Endodermal cell (in vitro differentiated cells): ENCODE measurements at regions not wholly inside any gene's neighbourhood (a gene's known extent, or its start where the extent isn't known, plus 50 kb on each side); places are given as distances from the start of the nearest gene placed in this dataset.

Source experiments
- DNase-seq: peaks from one replicate; pipeline ENCODE4 v3.0.0-alpha.2; 2017
- H3K27ac ChIP-seq: 2 replicates; pipeline ENCODE4 v1.5.1; 2013; ENCODE audit warnings: mild to moderate bottlenecking, low read depth, low read length, moderate library complexity
- H3K27me3 ChIP-seq: 2 replicates; pipeline ENCODE4 v1.6.1; 2013; ENCODE audit warnings: mild to moderate bottlenecking, low read length, moderate library complexity; ENCODE audit not compliant: insufficient read depth, control insufficient read depth, poor library complexity, severe bottlenecking
- H3K36me3 ChIP-seq: 2 replicates; pipeline ENCODE4 v1.7.0; 2013; ENCODE audit warnings: mild to moderate bottlenecking, low read length, moderate library complexity; ENCODE audit not compliant: control insufficient read depth, insufficient read depth
- H3K4me1 ChIP-seq: one replicate; pipeline ENCODE4 v1.7.0; 2013; ENCODE audit warnings: low read length; ENCODE audit not compliant: control insufficient read depth, insufficient read depth
- H3K4me3 ChIP-seq: 2 replicates; pipeline ENCODE4 v1.5.1; 2013; ENCODE audit warnings: mild to moderate bottlenecking, low read length, moderate library complexity
- H3K9ac ChIP-seq: 2 replicates; pipeline ENCODE4 v1.6.1; 2013; ENCODE audit warnings: mild to moderate bottlenecking, low read length, moderate library complexity; ENCODE audit not compliant: poor library complexity, severe bottlenecking; ENCODE audit errors: extremely low read depth
- H3K9me3 ChIP-seq: 2 replicates; pipeline ENCODE4 v1.6.1; 2013; ENCODE audit warnings: mild to moderate bottlenecking, low read length, moderate library complexity; ENCODE audit not compliant: control insufficient read depth
- H3K27ac Mint-ChIP-seq: 2 replicates; pipeline ENCODE4 v1.8.0; 2020; ENCODE audit warnings: mixed read lengths
- H3K27me3 Mint-ChIP-seq: 2 replicates; pipeline ENCODE4 v1.8.0; 2021; ENCODE audit warnings: mild to moderate bottlenecking, mixed read lengths; ENCODE audit not compliant: insufficient read depth
- H3K36me3 Mint-ChIP-seq: 2 replicates; pipeline ENCODE4 v1.8.0; 2020; ENCODE audit warnings: low read depth, mixed read lengths
- H3K4me1 Mint-ChIP-seq: 2 replicates; pipeline ENCODE4 v1.8.0; 2020; ENCODE audit warnings: mixed read lengths
- H3K4me3 Mint-ChIP-seq: 2 replicates; pipeline ENCODE4 v1.8.0; 2020; ENCODE audit warnings: mild to moderate bottlenecking, moderate library complexity, mixed read lengths
- H3K9me3 Mint-ChIP-seq: 2 replicates; pipeline ENCODE4 v1.8.0; 2020; ENCODE audit warnings: mild to moderate bottlenecking, mixed read lengths
- CTCF ChIP-seq: fragments of 200-600 bp; sonication (generic); conservative IDR thresholded peaks from 2 replicates; pipeline ENCODE4 v1.5.0; 2021; ENCODE audit warnings: antibody characterized with exemption, mild to moderate bottlenecking
- WGBS, 2 experiments: methylation state at CpG; one replicate each; pipeline versions ENCODE4 v1.1.5 to v1.1.7; 2013; ENCODE audit warnings: missing lambda C conversion rate in 2 of 2, mixed read lengths in 1 of 2; ENCODE audit not compliant: insufficient coverage in 1 of 2, insufficient read length in 1 of 2; 5-methylcytosine and 5-hydroxymethylcytosine counted together

GRCh38 chr10:2351566-2351965 lies 614.2 kb upstream of the ADARB2 start:
- no peak overlapping the region for H3K27ac ChIP-seq
- H3K4me3 Mint-ChIP-seq = no peak overlapping the region
- H3K4me1 Mint-ChIP-seq = no peaks in the 10 kb centered on the region
- 93% methylated on average over 15 of the region's 16 CpGs for WGBS, 2 experiments
- no peak overlapping the region for H3K9ac ChIP-seq
- no peaks in the 10 kb centered on the region for H3K9me3 Mint-ChIP-seq
- H3K27me3 ChIP-seq = no peaks in the 10 kb centered on the region
- DNase-seq = no peak
- no peak overlapping the region for H3K4me3 ChIP-seq
- no peak overlapping the region for H3K27ac Mint-ChIP-seq
- H3K27me3 Mint-ChIP-seq = peaks cover 1% of the 10 kb centered on the region
- no peaks in the 10 kb centered on the region for H3K4me1 ChIP-seq
- H3K9me3 ChIP-seq = no peaks in the 10 kb centered on the region
- H3K36me3 ChIP-seq = no peaks in the 10 kb centered on the region
- H3K36me3 Mint-ChIP-seq = no peaks in the 10 kb centered on the region
- no peak for TF ChIP-seq CTCF

GRCh38 chr10:2342206-2342605 lies 604.9 kb upstream of the ADARB2 start:
- TF ChIP-seq CTCF = no peak

GRCh38 chr10:2340831-2341647 lies 603.7 kb upstream of the ADARB2 start:
- WGBS, 2 experiments = 84 to 94% methylated on average over 5 to 11 of the region's 11 CpGs
- Histone ChIP-seq H3K4me3 (no peak overlapping the region), H3K27ac (no peak overlapping the region), H3K9ac (no peak overlapping the region), H3K27me3 (no peaks in the 10 kb centered on the region), H3K9me3 (no peaks in the 10 kb centered on the region), H3K4me1 (no peaks in the 10 kb centered on the region), H3K36me3 (no peaks in the 10 kb centered on the region)
- H3K9me3 Mint-ChIP-seq = no peaks in the 10 kb centered on the region
- no peak for DNase-seq
- H3K4me3 Mint-ChIP-seq = no peak overlapping the region
- H3K36me3 Mint-ChIP-seq = no peaks in the 10 kb centered on the region
- TF ChIP-seq CTCF = no peak
- no peak overlapping the region for H3K27ac Mint-ChIP-seq
- H3K27me3 Mint-ChIP-seq = no peaks in the 10 kb centered on the region
- no peaks in the 10 kb centered on the region for H3K4me1 Mint-ChIP-seq

More at GRCh38 chr10:2342206-2342605, 604.9 kb upstream of the ADARB2 start:
- H3K4me3 Mint-ChIP-seq = no peak overlapping the region
- Histone ChIP-seq H3K9me3 (no peaks in the 10 kb centered on the region), H3K27ac (no peak overlapping the region), H3K4me3 (no peak overlapping the region), H3K9ac (no peak overlapping the region), H3K27me3 (no peaks in the 10 kb centered on the region), H3K36me3 (no peaks in the 10 kb centered on the region), H3K4me1 (no peaks in the 10 kb centered on the region)
- H3K27ac Mint-ChIP-seq = no peak overlapping the region
- H3K4me1 Mint-ChIP-seq = no peaks in the 10 kb centered on the region
- DNase-seq = no peak
- no peaks in the 10 kb centered on the region for H3K9me3 Mint-ChIP-seq
- no peaks in the 10 kb centered on the region for H3K36me3 Mint-ChIP-seq
- WGBS, 2 experiments = 88 to 100% methylated on average over 2 to 3 of the region's 3 CpGs
- no peaks in the 10 kb centered on the region for H3K27me3 Mint-ChIP-seq
